Osteoblast (primary cell): ENCODE measurements at regions not wholly inside any gene's neighbourhood (a gene's known extent, or its start where the extent isn't known, plus 50 kb on each side); places are given as distances from the start of the nearest gene placed in this dataset.

Experiments
- DNase-seq: peaks from one replicate; pipeline ENCODE4 v3.0.0; 2011; ENCODE audit warnings: low spot score, mixed read lengths; ENCODE audit not compliant: insufficient read length; ENCODE audit errors: missing footprints
- H2AFZ ChIP-seq: 2 replicates; pipeline ENCODE4 v1.6.0; 2011; ENCODE audit warnings: mild to moderate bottlenecking, low read length
- H3K27ac ChIP-seq: 2 replicates; pipeline ENCODE4 v1.5.1; 2011; ENCODE audit warnings: mild to moderate bottlenecking, low read depth, low read length, moderate library complexity
- H3K27me3 ChIP-seq: 2 replicates; pipeline ENCODE4 v1.6.0; 2012; ENCODE audit warnings: mild to moderate bottlenecking, control low read depth, inconsistent platforms, low read length, moderate library complexity; ENCODE audit not compliant: insufficient read depth
- H3K36me3 ChIP-seq: 2 replicates; pipeline ENCODE4 v1.5.1; 2011; ENCODE audit warnings: mild to moderate bottlenecking, low read length, control low read depth, moderate library complexity; ENCODE audit not compliant: insufficient read depth
- H3K4me1 ChIP-seq: 2 replicates; pipeline ENCODE4 v1.5.1; 2011; ENCODE audit warnings: mild to moderate bottlenecking, low read length, control low read depth, moderate library complexity; ENCODE audit not compliant: insufficient read depth
- H3K4me2 ChIP-seq: 2 replicates; pipeline ENCODE4 v1.6.0; 2011; ENCODE audit warnings: mild to moderate bottlenecking, low read length; ENCODE audit not compliant: insufficient read depth
- H3K4me3 ChIP-seq: fragments of 200-600 bp; sonication (generic); 3 replicates; pipeline ENCODE4 v1.5.1; 2012; ENCODE audit warnings: mild to moderate bottlenecking, low read length, inconsistent platforms; ENCODE audit not compliant: insufficient read depth
- H3K79me2 ChIP-seq: 2 replicates; pipeline ENCODE4 v1.6.0; 2012; ENCODE audit warnings: mild to moderate bottlenecking, low read length, control low read depth, inconsistent platforms; ENCODE audit not compliant: insufficient read depth
- H3K9me3 ChIP-seq: 2 replicates; pipeline ENCODE4 v1.5.1; 2011; ENCODE audit warnings: low read depth, low read length, control low read depth
- H4K20me1 ChIP-seq: 2 replicates; pipeline ENCODE4 v1.6.0; 2012; ENCODE audit warnings: mild to moderate bottlenecking, low read length, control low read depth; ENCODE audit not compliant: insufficient read depth
- CTCF ChIP-seq: IDR thresholded peaks from 2 replicates; pipeline ENCODE4 v1.5.1; 2011; ENCODE audit warnings: mild to moderate bottlenecking, low read depth, low read length, moderate library complexity; ENCODE audit errors: extremely low read depth

DNA sequence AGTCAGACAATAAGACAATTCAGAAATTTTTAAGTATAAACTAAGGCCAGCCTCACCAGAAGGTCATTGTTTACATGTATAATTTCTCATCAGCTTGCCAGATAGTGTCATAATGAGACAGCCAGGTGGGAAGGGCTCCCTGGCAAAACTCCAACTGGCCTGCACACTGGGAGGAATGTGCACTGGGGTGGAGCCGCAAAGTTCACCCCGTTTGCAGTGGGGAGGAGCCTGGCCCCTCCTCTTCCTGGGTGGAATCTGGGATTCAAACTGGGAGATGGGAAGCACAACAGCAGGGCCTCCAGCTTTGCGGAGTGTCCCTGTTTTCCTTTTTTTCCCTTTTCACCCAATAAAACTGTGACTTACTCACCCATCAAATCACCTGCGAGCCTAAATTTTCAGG is 329.9 kb downstream of the SMARCA1 start:
- no peak overlapping the region for H3K27ac ChIP-seq
- no peaks in the 10 kb centered on the region for H3K79me2 ChIP-seq
- H3K4me2 ChIP-seq, result no peak overlapping the region
- no peaks in the 10 kb centered on the region for H3K27me3 ChIP-seq
- DNase-seq, result no peak
- H2AFZ ChIP-seq, result no peak overlapping the region
- no peak for TF ChIP-seq CTCF
- H3K4me1 ChIP-seq, result no peaks in the 10 kb centered on the region
- no peaks in the 10 kb centered on the region for H3K36me3 ChIP-seq
- no peaks in the 10 kb centered on the region for H4K20me1 ChIP-seq
- no peaks in the 10 kb centered on the region for H3K9me3 ChIP-seq
- no peak overlapping the region for H3K4me3 ChIP-seq

GRCh38 chrX:129188231-129188630 is 335.1 kb downstream of the SMARCA1 start:
- Histone ChIP-seq H2AFZ (no peak overlapping the region), H3K27me3 (no peaks in the 10 kb centered on the region), H3K4me2 (no peak overlapping the region), H4K20me1 (no peaks in the 10 kb centered on the region), H3K9me3 (no peaks in the 10 kb centered on the region), H3K36me3 (no peaks in the 10 kb centered on the region), H3K4me3 (no peak overlapping the region), H3K79me2 (no peaks in the 10 kb centered on the region), H3K27ac (no peak overlapping the region), H3K4me1 (no peaks in the 10 kb centered on the region)
- no peak for DNase-seq
- TF ChIP-seq CTCF, result no peak

DNA sequence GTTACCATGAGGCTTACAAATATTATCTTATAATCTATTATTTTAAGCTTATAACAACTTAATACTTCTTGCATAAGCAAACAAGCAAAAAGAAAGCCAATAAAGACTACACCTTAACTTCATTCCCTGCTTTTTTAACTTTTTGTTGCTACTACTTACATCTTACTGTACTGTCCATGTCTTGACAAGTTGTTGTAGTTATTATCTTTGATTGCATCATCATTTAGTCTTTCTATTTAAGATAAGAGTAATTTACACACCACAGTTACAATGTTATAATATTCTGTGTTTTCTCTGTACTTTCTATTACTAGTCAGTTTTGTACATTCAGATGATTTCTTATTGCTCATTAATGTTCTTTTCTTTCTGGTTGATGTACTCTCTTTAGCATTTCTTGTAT is 346.6 kb downstream of the SMARCA1 start:
- TF ChIP-seq CTCF, result no peak
- Histone ChIP-seq H3K27ac (no peak overlapping the region), H3K79me2 (no peaks in the 10 kb centered on the region), H3K4me3 (no peak overlapping the region), H3K4me2 (no peak overlapping the region), H4K20me1 (no peaks in the 10 kb centered on the region), H3K36me3 (no peaks in the 10 kb centered on the region), H2AFZ (no peak overlapping the region), H3K27me3 (no peaks in the 10 kb centered on the region), H3K9me3 (no peaks in the 10 kb centered on the region), H3K4me1 (no peaks in the 10 kb centered on the region)
- no peak for DNase-seq

DNA sequence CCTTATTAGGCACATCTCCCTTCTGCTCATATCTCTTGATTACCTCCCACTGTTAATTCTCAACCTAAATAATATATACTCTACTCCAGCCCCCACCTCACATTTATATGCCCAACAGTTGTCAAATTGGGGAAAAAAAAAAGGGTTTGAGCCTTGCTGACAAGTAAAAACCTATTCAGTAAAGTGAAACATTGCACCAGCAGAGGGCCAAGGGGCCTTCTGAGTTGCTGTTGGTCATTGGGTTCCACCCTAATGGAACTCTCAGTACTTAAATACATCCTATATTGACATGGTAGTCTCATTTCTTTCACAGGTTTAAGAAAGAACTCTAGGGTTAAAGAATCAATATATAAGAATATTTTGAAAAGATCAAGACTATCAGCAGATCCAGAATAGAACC is 362.2 kb downstream of the SMARCA1 start:
- no peaks in the 10 kb centered on the region for H3K36me3 ChIP-seq
- no peak for TF ChIP-seq CTCF
- H4K20me1 ChIP-seq, result no peaks in the 10 kb centered on the region
- H3K4me2 ChIP-seq, result no peak overlapping the region
- H3K27me3 ChIP-seq, result no peaks in the 10 kb centered on the region
- H3K4me3 ChIP-seq, result no peak overlapping the region
- DNase-seq, result no peak
- no peaks in the 10 kb centered on the region for H3K4me1 ChIP-seq
- no peaks in the 10 kb centered on the region for H3K9me3 ChIP-seq
- H2AFZ ChIP-seq, result no peak overlapping the region
- H3K27ac ChIP-seq, result no peak overlapping the region
- H3K79me2 ChIP-seq, result no peaks in the 10 kb centered on the region
